Occipital lobe (tissue), 1 donor: ENCODE measurements at regions not wholly inside any gene's neighbourhood (a gene's known extent, or its start where the extent isn't known, plus 50 kb on each side); places are given as distances from the start of the nearest gene placed in this dataset.

Source experiments
- DNase-seq: peaks from one replicate; lab custom pipeline; 2025; lab: John Stamatoyannopoulos, UW

DNA sequence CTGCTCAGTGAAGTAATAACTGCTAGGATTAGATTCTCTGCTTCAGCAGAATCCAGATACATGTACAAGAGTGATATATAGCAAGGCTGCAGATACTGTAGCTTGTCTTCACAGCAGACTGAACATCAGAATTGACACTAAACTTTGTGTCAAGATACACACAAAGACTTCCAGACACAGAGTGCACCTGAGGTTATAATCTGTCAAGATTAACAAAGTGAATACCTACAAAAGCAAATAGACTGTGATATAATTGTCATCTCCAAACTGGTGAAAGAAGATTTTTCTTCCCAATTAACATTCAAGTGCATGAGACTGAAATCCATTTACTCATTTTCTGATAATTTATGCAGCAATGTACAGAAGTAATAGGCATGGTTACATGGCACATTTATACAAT is 2266.5 kb upstream of the WWC1 start:
- DNase-seq, result no peak

- DNase-seq, result no peak
Observed at GRCh38 chr5:166027582-166027981, 2263.9 kb upstream of the WWC1 start.

DNA sequence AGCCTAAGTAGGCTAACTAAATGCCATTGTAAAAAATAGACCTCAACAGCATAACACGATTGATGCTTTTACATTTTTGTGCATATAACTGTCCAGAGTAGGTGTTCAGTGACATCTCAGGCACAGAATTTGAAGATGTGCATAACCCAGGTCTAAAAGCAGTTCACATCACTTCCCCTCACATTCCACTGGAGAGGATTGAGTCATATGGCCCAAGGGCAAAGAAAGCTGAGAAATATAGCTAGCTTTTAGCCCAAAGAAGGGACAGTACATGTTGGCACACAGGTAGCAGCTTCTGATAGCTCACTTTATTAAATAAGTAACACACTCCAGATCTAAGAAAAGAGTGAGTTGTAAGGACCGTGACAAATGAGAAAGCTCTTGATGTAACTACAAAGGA is 2259.5 kb upstream of the WWC1 start:
- DNase-seq, result no peak

DNA sequence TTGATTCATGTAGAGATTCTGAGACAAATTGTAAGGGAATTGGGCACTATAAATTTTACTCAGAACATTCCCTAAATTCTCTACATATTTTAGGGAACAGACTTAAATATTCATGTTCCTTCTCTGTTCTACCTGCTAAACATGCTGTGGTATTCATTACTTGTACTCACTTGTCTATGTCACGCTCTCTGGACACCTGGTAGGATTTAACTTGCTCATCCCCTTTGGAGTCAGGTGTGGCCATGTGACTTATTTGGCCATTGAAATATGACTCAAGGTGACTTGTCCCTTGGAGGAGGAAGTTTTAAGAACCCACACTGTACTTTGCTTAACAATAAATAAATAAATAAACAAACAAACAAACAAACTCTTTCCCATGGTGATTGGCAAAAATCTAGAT is 2258.8 kb upstream of the WWC1 start:
- DNase-seq, result no peak

DNA sequence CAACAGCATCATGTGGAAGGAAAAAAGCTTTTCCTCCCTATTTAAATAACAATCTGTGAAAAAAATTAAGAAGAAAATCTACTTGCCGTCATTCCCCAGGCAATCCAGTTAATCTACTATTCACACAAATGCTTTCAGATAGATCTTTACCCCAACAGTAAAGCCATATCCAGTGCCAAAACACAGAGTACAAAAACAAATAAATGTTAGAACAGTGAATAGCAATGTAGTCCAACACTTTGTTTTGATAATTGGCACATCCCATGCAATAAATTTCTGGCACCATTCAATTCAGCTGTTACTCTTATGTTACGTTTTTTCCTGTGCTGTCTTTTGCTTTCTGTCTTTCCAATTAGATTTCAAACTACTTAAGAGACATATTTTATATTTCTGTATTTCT is 2245.5 kb upstream of the WWC1 start:
- no peak for DNase-seq

DNA sequence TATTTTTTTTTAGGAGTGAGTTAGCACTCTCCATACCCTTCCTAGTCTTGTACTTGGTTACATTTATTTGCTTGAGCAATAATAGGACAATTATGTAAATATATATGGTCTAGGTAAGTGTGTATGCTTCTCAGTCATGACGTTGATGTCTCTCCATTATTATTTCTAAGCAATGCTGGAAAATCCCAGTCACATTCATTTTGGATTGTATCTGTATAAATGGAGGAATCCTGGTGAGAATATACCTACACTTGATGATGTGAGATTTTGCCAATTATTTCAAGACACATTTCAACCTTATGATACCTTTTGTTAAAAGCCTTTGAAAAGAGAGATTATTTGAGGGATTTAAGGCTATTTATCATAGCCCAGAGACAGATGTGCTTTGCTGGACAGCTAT is 2244.5 kb upstream of the WWC1 start:
- DNase-seq, result no peak

GRCh38 chr5:166050531-166050930 is 2240.9 kb upstream of the WWC1 start:
- no peak for DNase-seq

- DNase-seq, result no peak
Observed at GRCh38 chr5:166058660-166059059, 2232.8 kb upstream of the WWC1 start.

DNA sequence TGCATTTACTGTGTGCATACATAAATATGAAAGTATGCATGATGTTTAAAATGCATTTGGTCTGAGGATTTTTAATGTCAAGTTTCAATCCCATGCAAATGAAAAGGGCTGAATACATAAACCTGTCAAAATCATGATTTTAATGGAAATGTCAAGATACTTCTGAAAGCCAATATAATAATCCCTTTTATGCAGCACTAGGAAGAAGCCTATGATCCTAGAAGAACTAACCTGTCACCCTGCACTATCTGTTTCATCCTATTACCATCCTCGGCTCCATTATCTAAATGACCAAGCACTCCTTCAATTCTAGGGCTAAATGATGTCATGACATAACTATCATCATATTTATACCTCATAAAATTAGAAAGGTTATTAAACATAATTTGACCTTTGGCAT is 2229.4 kb upstream of the WWC1 start:
- no peak for DNase-seq

DNA sequence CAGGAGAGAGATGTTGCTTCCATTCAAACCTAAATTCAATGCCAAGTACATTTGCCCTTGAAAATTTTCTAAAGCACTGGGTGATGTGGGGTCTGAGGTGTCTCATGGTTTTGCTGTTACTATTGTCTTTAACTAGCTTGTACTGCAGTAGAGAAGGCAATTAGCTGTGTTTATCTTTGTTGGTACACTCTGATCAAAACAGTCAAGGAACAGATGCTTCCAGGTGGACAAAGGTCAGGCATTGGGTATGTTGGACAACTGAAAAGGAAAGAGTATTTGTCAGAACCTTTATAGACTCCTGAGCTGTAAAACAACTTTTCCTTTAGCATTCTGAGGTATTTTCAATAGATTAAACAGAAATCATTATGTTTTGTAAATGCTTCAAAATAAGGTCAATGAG is 2228.7 kb upstream of the WWC1 start:
- DNase-seq, result no peak

DNA sequence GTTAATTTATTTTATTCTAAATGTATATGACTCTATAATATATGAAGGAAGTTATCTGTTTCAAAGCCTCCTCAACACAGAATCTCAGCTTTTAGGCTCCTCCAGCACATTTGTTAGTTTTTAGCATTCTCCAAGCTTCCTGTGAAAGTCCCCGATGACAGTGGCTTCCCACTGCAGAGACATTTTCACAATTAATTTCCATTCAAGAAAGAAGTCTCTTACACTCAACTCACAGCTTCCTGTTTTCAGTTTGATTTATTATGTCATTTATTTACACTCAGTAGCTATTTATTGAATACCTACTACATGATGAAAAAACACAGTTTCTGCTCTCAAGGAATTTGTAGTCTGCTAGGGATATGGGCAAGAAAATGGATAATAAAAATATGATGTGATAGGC is 2228.2 kb upstream of the WWC1 start:
- no peak for DNase-seq

GRCh38 chr5:166068547-166069335 is 2222.7 kb upstream of the WWC1 start:
- no peak for DNase-seq

DNA sequence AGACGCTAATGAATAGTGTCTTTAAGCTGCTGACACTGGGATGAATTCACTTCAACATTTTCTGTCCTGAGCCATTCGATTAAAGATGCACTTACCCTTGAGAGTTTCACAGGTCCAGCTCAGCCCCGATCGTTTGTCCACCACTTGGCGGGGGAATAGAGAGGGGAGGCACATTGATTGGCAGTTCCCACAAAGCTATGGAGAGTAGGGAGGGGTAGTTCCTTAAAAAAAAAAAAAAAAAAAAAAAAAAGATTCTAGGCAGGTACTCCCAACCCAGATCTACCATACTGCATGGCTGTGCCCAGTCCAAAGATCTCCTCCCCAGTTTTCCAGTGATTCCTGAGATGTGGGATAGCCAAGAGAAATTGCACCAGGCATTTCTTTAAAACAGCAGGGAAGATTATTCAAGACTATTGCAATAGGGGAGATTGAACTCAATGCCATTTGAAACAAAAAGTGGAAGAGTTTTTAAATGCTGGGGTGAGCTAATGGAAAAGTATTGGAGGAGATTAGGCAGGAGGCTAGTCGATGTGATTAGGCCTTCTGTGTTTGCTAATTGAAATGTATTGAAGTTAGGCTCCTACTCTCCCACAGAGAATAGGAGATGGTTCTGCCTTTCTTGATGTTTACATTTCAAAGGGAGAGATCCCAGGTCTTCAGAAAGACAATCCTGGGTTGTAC is 2217.4 kb upstream of the WWC1 start:
- DNase-seq, result no peak

DNA sequence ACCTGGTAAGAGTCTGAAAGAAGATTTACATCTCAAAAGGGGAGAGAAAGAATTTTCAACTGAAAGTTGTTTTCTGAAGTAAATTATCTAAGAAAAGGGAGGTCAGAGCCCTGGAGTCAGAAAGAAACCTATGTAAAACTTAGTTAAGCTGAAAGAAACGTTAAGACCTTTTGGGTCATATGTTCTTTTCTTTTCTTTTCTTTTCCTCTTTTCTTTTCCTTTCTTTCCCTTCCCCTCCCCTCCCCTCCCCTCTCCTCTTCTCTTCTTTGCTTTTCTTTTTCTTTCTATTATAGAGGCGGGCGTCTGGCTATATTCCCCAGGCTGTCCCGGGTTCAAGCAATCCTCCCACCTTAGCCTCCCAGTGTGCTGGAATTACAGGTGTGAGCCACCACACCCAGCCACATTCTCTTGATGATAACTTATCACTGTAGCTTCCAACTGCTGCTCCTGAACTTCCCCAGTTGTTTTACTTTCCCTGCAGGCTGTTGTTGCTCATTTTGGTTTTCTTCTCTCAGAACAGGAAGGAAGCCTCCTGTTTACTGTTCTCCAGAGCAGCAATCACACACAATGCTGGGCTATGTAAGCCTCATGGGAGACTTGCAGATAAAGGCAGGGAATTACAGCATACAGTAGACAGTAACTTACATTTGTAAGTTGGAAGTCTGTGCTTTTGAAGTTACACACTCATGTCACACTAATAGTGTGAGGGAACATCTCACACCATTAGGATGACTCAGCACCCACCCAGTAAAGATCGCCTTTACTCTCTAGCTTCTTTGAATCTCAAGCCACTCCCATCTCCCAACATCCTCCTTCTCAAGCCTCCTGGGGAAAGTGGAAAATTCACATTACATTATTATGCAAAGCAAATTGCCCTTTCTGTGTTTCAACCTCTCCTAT is 2216.6 kb upstream of the WWC1 start:
- no peak for DNase-seq

GRCh38 chr5:166083183-166083959 is 2208.1 kb upstream of the WWC1 start:
- no peak for DNase-seq

DNA sequence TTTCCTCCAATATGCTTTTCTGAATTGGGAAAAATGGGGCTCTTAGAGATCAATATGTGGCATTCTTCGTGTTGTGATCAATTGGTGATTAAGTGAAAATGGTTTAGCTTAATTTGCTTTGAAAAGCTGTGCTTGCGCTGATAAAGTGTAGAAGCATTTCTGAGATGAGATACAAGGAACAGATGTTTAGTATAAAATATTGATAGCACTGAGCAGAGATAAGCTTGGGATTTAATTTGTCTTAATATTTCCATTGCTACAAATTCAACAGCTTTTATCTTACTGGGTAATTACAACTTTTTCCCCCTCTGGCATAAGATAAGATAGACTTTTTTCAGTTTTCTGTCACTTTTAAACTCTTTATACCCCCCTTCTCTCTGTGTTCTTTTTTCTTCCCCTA is 2204.9 kb upstream of the WWC1 start:
- no peak for DNase-seq

- no peak for DNase-seq
Observed at GRCh38 chr5:166088389-166089039, 2202.9 kb upstream of the WWC1 start.

- no peak for DNase-seq
Observed at GRCh38 chr5:166091931-166092330, 2199.5 kb upstream of the WWC1 start.

DNA sequence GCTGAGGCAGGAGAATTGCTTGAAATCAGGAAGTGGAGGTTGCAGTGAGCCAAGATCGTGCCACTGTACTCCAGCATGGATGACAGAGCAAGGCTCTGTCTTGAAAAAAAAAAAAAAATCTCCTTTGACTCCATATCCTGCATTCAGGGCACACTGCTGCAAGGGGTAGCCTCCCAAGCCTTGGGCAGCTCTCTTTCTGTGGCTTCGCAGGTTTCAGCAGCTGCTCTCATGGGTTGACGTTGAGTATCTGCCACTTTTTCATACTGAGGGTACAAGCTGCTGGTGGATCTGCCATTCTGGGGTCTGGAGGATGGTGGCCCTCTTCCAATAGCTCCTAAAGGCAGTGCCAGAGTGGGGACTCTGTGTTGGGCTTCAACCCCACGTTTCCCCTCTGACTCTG is 2198.1 kb upstream of the WWC1 start:
- no peak for DNase-seq

- DNase-seq, result no peak
Observed at GRCh38 chr5:166102947-166103346, 2188.5 kb upstream of the WWC1 start.

GRCh38 chr5:166111021-166111420 is 2180.4 kb upstream of the WWC1 start:
- DNase-seq, result no peak
